K562 (cell line): ENCODE measurements at regions not wholly inside any gene's neighbourhood (a gene's known extent, or its start where the extent isn't known, plus 50 kb on each side); places are given as distances from the start of the nearest gene placed in this dataset.

ENCODE experiments used
- ATAC-seq: fragments of 200-7000 bp; cut with Tn5 transposase; 3 replicates; pipeline ENCODE4 v1.9.1; 2020; ENCODE audit warnings: moderate library complexity
- BruUV-seq: library from RNA; stranded (reverse); fragments of 400-500 nt; replicated peaks from 2 replicates; lab custom pipeline; 2021; lab: Mats Ljungman, UMichigan
- CTCF ChIA-PET: fragments of 300-600 bp; formaldehyde crosslinking; extraction: SDS; loops from one replicate; lab custom pipeline; 2021; ENCODE audit warnings: low intra/inter-chr PET ratio; lab: Yijun Ruan, JAX
- POLR2A ChIA-PET: fragments of 300-600, 350-650 bp; sonication (Branson Sonifier 250); formaldehyde crosslinking; extraction: SDS; loops from one replicate; lab custom pipeline; 2021; ENCODE audit warnings: antibody characterized with exemption, inconsistent platforms; lab: Yijun Ruan, JAX
- DNase-seq, 4 experiments: peaks; one replicate each; pipeline versions ENCODE4 v3.0.0 to v3.0.0-alpha.2; 2011 to 2018; ENCODE audit warnings: low spot score in 3 of 4, mixed read lengths in 3 of 4; ENCODE audit errors: extremely low read depth in 1 of 4
- FAIRE-seq: peaks from 2 replicates; lab custom pipeline; 2011; peaks lifted over from hg19 to GRCh38; lab: Jason Lieb, UNC
- H2AFZ ChIP-seq: 2 replicates; pipeline ENCODE4 v1.6.0; 2011; ENCODE audit warnings: low read depth, low read length, control low read depth, inconsistent platforms
- H3K27ac ChIP-seq: fragments of 200-600 bp; 3 replicates; pipeline ENCODE4 v1.8.0; 2011; ENCODE audit warnings: low read depth, mild to moderate bottlenecking, control low read depth, inconsistent platforms, low read length, moderate library complexity, mixed read lengths; ENCODE audit errors: extremely low read depth
- H3K27me3 ChIP-seq, 2 experiments: fragments of 300-600 bp in 1 of 2; 2 replicates in 1 of 2; 3 replicates in 1 of 2; pipeline versions ENCODE4 v1.6.0 to v1.8.0; 2011; ENCODE audit warnings: inconsistent platforms in 2 of 2, low read length in 2 of 2, mild to moderate bottlenecking in 1 of 2, mixed read lengths in 1 of 2, moderate library complexity in 1 of 2; ENCODE audit not compliant: control insufficient read depth in 2 of 2, insufficient read depth in 2 of 2
- H3K36me3 ChIP-seq: fragments of 300-600 bp; 3 replicates; pipeline ENCODE4 v1.8.0; 2011; ENCODE audit warnings: mild to moderate bottlenecking, low read length, inconsistent platforms; ENCODE audit not compliant: control insufficient read depth, insufficient read depth
- H3K4me1 ChIP-seq, 2 experiments: fragments of 200-600 bp in 1 of 2; replicated peaks in 1 of 2; 2 replicates in 1 of 2; 3 replicates in 1 of 2; pipeline versions ENCODE4 v1.5.1 to v1.8.0; 2011; ENCODE audit warnings: inconsistent platforms in 2 of 2, low read length in 2 of 2, mild to moderate bottlenecking in 1 of 2, mixed read lengths in 1 of 2, moderate library complexity in 1 of 2; ENCODE audit not compliant: control insufficient read depth in 2 of 2, insufficient read depth in 2 of 2
- H3K4me2 ChIP-seq: 2 replicates; pipeline ENCODE4 v1.6.1; 2011; ENCODE audit warnings: low read length, control low read depth, inconsistent platforms, mixed read lengths; ENCODE audit not compliant: insufficient read depth
- H3K4me3 ChIP-seq: fragments of 200-600 bp; sonication (generic), shearing (Covaris generic); 2 replicates; pipeline ENCODE4 v1.5.1; 2016; ENCODE audit warnings: control low read depth, inconsistent platforms
- H3K79me2 ChIP-seq: fragments of 200-600 bp; 3 replicates; pipeline ENCODE4 v1.8.0; 2011; ENCODE audit warnings: low read length, inconsistent platforms; ENCODE audit not compliant: control insufficient read depth, insufficient read depth
- H3K9ac ChIP-seq, 2 experiments: 2 replicates each; pipeline versions ENCODE4 v1.6.0 to v1.6.1; 2011; ENCODE audit warnings: low read depth in 2 of 2, low read length in 2 of 2, control low read depth in 1 of 2, inconsistent platforms in 1 of 2, mild to moderate bottlenecking in 1 of 2, mixed read lengths in 1 of 2; ENCODE audit not compliant: insufficient read depth in 1 of 2
- H3K9me1 ChIP-seq: one replicate; pipeline ENCODE4 v1.6.0; 2011; ENCODE audit warnings: inconsistent platforms, mild to moderate bottlenecking, low read length, moderate library complexity; ENCODE audit not compliant: control insufficient read depth, insufficient read depth
- H3K9me3 ChIP-seq: replicated peaks from 2 replicates; pipeline ENCODE4 v1.5.1; 2011; ENCODE audit warnings: low read depth, low read length, inconsistent platforms; ENCODE audit not compliant: control insufficient read depth, insufficient read depth
- H4K20me1 ChIP-seq: replicated peaks from 2 replicates; pipeline ENCODE4 v1.6.1; 2011; ENCODE audit warnings: low read length, inconsistent platforms, mixed read lengths; ENCODE audit not compliant: control insufficient read depth, insufficient read depth
- NFXL1 ChIP-seq: fragments of 450-650 bp; formaldehyde crosslinking; IDR thresholded peaks from 2 replicates; pipeline ENCODE4 v1.4.0; 2021; ENCODE audit warnings: mild to moderate bottlenecking
- NR2C1 ChIP-seq, 2 experiments: fragments of 450-650 bp; IDR thresholded peaks; 2 replicates each; pipeline ENCODE4 v1.6.1; 2017; ENCODE audit warnings: mild to moderate bottlenecking in 2 of 2, antibody characterized with exemption in 1 of 2, inconsistent platforms in 1 of 2, missing compliant biosample characterization in 1 of 2, missing genetic modification characterization in 1 of 2
- NR2C2 ChIP-seq, 2 experiments: fragments of 200-800 bp in 1 of 2; sonication (Bioruptor generic) in 1 of 2; sonication (generic) in 1 of 2; formaldehyde crosslinking in 1 of 2; IDR thresholded peaks; 2 replicates each; pipeline versions ENCODE4 v1.6.1 to v1.8.0; 2016 to 2022; ENCODE audit warnings: mild to moderate bottlenecking in 1 of 2, missing compliant biosample characterization in 1 of 2, missing genetic modification characterization in 1 of 2, missing genetic modification reagents in 1 of 2
- RBBP5 ChIP-seq: fragments of 200-600 bp; sonication (generic); IDR thresholded peaks from 2 replicates; pipeline ENCODE4 v1.6.1; 2012; ENCODE audit warnings: borderline replicate concordance, mild to moderate bottlenecking, low read length, control low read depth, inconsistent platforms; ENCODE audit not compliant: insufficient read depth, poor library complexity, severe bottlenecking
- SOX6 ChIP-seq: fragments of 450-650 bp; IDR thresholded peaks from 2 replicates; pipeline ENCODE4 v1.6.1; 2014; ENCODE audit warnings: mild to moderate bottlenecking
- TFAM ChIP-seq: fragments of 250-450 bp; sonication (Bioruptor Pico); conservative IDR thresholded peaks from 2 replicates; pipeline ENCODE4 v1.5.0; 2021; ENCODE audit warnings: mild to moderate bottlenecking, moderate library complexity
- ZNF384 ChIP-seq: IDR thresholded peaks from 2 replicates; pipeline ENCODE4 v1.6.1; 2012; ENCODE audit warnings: low read depth, low read length, improper control_type of control experiment
- WGBS: fragments of 100-300 bp; shearing (Covaris generic); methylation state at CpG from one replicate; pipeline ENCODE4 v1.1.6; 2016; ENCODE audit warnings: low coverage, mixed read lengths; ENCODE audit not compliant: insufficient coverage; ENCODE audit errors: missing lambda C conversion rate; 5-methylcytosine and 5-hydroxymethylcytosine counted together
- in situ Hi-C: fragments of 300-500 bp; cut with MboI; formaldehyde crosslinking; loops from 4 replicates; pipeline ENCODE4 v1.15.0; 2018; ENCODE audit warnings: inconsistent platforms, mixed read lengths
- intact Hi-C: fragments of 100-400 bp; cut with micrococcal nuclease; formaldehyde crosslinking; loops from 2 replicates; pipeline ENCODE4 v1.14.2; 2022

- Histone ChIP-seq H3K4me2 (no peak overlapping the region), H3K4me3 (no peak overlapping the region), H3K9me1 (no peaks in the 10 kb centered on the region), H2AFZ (no peak overlapping the region), H3K79me2 (no peaks in the 10 kb centered on the region), H3K36me3 (no peaks in the 10 kb centered on the region), H3K27me3 (peaks cover 23 to 63% of the 10 kb centered on the region in 2 experiments; a peak in 4 of 5 replicates), H3K9me3 (no peaks in the 10 kb centered on the region), H3K4me1 (peaks cover 0 to 10% of the 10 kb centered on the region in 2 experiments; a peak in 1 of 5 replicates)
- FAIRE-seq = no peak
- BruUV-seq = no TSS peak
- CTCF ChIA-PET = no interaction called here
- in situ Hi-C loops = no loop called here
- WGBS = 4% methylated on average over 32 of the region's 32 CpGs
- DNase-seq = no peak
- TF ChIP-seq SOX6 (no peak), NFXL1 (CRISPR knock-in tag) (no peak), RBBP5 (no peak), TFAM (no peak), ZNF384 (no peak), NR2C2 (CRISPR knock-in tag; IDR thresholded peaks at IDR 0.05) (no peak), NR2C2 (tag; IDR thresholded peaks at IDR 0.05) (0 out of 2 replicates have a peak, but pooled peaks have one; percentile 15), NR2C1 (IDR thresholded peaks at IDR 0.05) (no peak), NR2C1 (tag; IDR thresholded peaks at IDR 0.05) (0 out of 2 replicates have a peak, but pooled peaks have one; percentile 26)
- TF ChIP-seq, all 486 proteins: peak for 2
- ATAC-seq = peak; percentile 20
- Histone ChIP-seq H3K9ac (0 out of 4 replicates have a peak overlapping the region, but pooled peaks of 1 of the 2 experiments have one; percentile 26), H3K27ac (no peak overlapping the region), H4K20me1 (peaks cover 9% of the 10 kb centered on the region; the same call in 1 of the 2 replicates)
- intact Hi-C loops = no loop called here
- POLR2A ChIA-PET = interaction anchor here (0.7 kb wide), 1 partner anchor 9 kb away, joined by 3 read pairs; no protein-coding TSS in a partner anchor
Observed at GRCh38 chr7:156169474-156170370, 357.5 kb upstream of the SHH start.
